Kidney (tissue), 13 donors: ENCODE measurements at regions not wholly inside any gene's neighbourhood (a gene's known extent, or its start where the extent isn't known, plus 50 kb on each side); places are given as distances from the start of the nearest gene placed in this dataset.
A peak's percentile ranks its signal among the peaks of the same experiment; 100 is the strongest.

Source experiments
- DNase-seq, 5 donors: peaks; one replicate each; pipeline ENCODE4 v3.0.0-alpha.2; 2013 to 2020
- FAIRE-seq: peaks from 2 replicates; lab custom pipeline; 2012; peaks lifted over from hg19 to GRCh38; lab: Jason Lieb, UNC
- H3K27ac ChIP-seq, 2 donors: one replicate each; pipeline ENCODE4 v1.7.0; 2013; ENCODE audit warnings: low read depth in 2 of 2, low read length in 2 of 2, inconsistent platforms in 1 of 2
- H3K27me3 ChIP-seq: one replicate; pipeline ENCODE4 v1.7.1; 2013; ENCODE audit warnings: low read length, inconsistent platforms; ENCODE audit not compliant: control insufficient read depth, insufficient read depth
- H3K36me3 ChIP-seq, 3 donors: one replicate each; pipeline versions ENCODE4 v1.7.0 to v1.7.1; 2013; ENCODE audit warnings: low read length in 3 of 3, control low read depth in 1 of 3, inconsistent platforms in 1 of 3; ENCODE audit not compliant: insufficient read depth in 3 of 3, control insufficient read depth in 2 of 3
- H3K4me1 ChIP-seq, 3 donors: one replicate each; pipeline versions ENCODE4 v1.7.0 to v1.7.1; 2013; ENCODE audit warnings: low read length in 3 of 3, inconsistent platforms in 1 of 3, low read depth in 1 of 3; ENCODE audit not compliant: control insufficient read depth in 2 of 3, insufficient read depth in 2 of 3
- H3K4me3 ChIP-seq, 3 donors: one replicate each; pipeline versions ENCODE4 v1.7.0 to v1.8.1; 2013; ENCODE audit warnings: low read length in 3 of 3, control low read depth in 1 of 3, inconsistent platforms in 1 of 3
- H3K9ac ChIP-seq, 3 donors: one replicate each; pipeline versions ENCODE4 v1.7.0 to v1.7.1; 2013; ENCODE audit warnings: low read length in 3 of 3, control low read depth in 1 of 3, inconsistent platforms in 1 of 3
- H3K9me3 ChIP-seq, 3 donors: one replicate each; pipeline versions ENCODE4 v1.7.0 to v1.7.1; 2013; ENCODE audit warnings: low read length in 3 of 3, control low read depth in 1 of 3, inconsistent platforms in 1 of 3; ENCODE audit not compliant: control insufficient read depth in 2 of 3, insufficient read depth in 1 of 3
- intact Hi-C: fragments of 100-400 bp; cut with DNase I; formaldehyde crosslinking; loops from one replicate; pipeline ENCODE4 v1.11.1; 2022
- TF ChIP-seq, protein P1 (sequence below): IDR thresholded peaks from 3 replicates; pipeline ENCODE4 v1.5.1; 2012; ENCODE audit warnings: mild to moderate bottlenecking, moderate library complexity, borderline replicate concordance; ENCODE audit not compliant: insufficient read depth; ENCODE audit errors: extremely low read depth
- donor health status: control.
- donor health status: control.
- donor health status: control.
- donor health status: control.
- donor health status: control.
- donor health status: DM: yes; HTN: yes; CAD: no.
- donor health status: Normal renal cell carcinoma (clear cell type).

- TF ChIP-seq, protein P1, sequence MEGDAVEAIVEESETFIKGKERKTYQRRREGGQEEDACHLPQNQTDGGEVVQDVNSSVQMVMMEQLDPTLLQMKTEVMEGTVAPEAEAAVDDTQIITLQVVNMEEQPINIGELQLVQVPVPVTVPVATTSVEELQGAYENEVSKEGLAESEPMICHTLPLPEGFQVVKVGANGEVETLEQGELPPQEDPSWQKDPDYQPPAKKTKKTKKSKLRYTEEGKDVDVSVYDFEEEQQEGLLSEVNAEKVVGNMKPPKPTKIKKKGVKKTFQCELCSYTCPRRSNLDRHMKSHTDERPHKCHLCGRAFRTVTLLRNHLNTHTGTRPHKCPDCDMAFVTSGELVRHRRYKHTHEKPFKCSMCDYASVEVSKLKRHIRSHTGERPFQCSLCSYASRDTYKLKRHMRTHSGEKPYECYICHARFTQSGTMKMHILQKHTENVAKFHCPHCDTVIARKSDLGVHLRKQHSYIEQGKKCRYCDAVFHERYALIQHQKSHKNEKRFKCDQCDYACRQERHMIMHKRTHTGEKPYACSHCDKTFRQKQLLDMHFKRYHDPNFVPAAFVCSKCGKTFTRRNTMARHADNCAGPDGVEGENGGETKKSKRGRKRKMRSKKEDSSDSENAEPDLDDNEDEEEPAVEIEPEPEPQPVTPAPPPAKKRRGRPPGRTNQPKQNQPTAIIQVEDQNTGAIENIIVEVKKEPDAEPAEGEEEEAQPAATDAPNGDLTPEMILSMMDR: no peak
- FAIRE-seq: peak; percentile 38
These were observed 62.3 kb upstream of the PLSCR4 start for GRCh38 chr3:146313031-146313745.

GRCh38 chr3:146308682-146309081 is 57.8 kb upstream of the PLSCR4 start:
- H3K9ac ChIP-seq: no peak overlapping the region
- TF ChIP-seq, protein P1: no peak
- H3K36me3 ChIP-seq: no peaks in the 10 kb centered on the region
- no peaks in the 10 kb centered on the region for H3K4me1 ChIP-seq
- FAIRE-seq (peak; percentile 74), DNase-seq (peak in 2 of 5 donors; percentile 36 to 81)
- H3K27ac ChIP-seq: peak overlapping the region in 1 of 2 donors; percentile 56
- H3K9me3 ChIP-seq: no peaks in the 10 kb centered on the region
- intact Hi-C loops: no loop called here
- no peaks in the 10 kb centered on the region for H3K27me3 ChIP-seq
- no peak overlapping the region for H3K4me3 ChIP-seq

More at GRCh38 chr3:146313031-146313745, 62.3 kb upstream of the PLSCR4 start:
- H3K9me3 ChIP-seq: no peaks in the 10 kb centered on the region
- H3K27me3 ChIP-seq: no peaks in the 10 kb centered on the region
- H3K36me3 ChIP-seq: no peaks in the 10 kb centered on the region
- DNase-seq: no peak
- H3K4me1 ChIP-seq: no peaks in the 10 kb centered on the region
- H3K27ac ChIP-seq: peak overlapping the region in 1 of 2 donors; percentile 2
- intact Hi-C loops: no loop called here
- no peak overlapping the region for H3K9ac ChIP-seq
- no peak overlapping the region for H3K4me3 ChIP-seq

DNA sequence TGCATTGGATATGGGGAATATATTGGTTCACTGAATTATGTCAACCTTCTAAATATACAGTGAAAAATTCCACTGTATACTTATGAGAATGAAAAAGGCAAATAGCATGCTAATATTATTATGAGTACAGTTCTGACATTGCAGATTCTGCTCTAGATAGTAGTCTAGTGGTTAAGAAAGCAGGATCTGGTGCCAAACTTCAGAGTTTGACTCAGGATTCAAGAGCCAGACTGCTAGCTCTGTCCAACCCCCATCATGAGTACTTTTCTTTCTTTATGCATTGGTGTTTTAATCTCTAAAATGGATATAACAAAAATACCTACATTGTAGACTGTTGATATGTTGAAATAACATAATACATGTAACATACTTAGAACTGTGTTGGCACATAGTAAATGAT is 57.3 kb upstream of the PLSCR4 start:
- no peak for FAIRE-seq
- Histone ChIP-seq H3K27ac (peak overlapping the region in 1 of 2 donors; percentile 56), H3K36me3 (no peaks in the 10 kb centered on the region), H3K27me3 (no peaks in the 10 kb centered on the region), H3K4me1 (no peaks in the 10 kb centered on the region), H3K4me3 (no peak overlapping the region), H3K9ac (no peak overlapping the region), H3K9me3 (no peaks in the 10 kb centered on the region)
- intact Hi-C loops: no loop called here
- TF ChIP-seq, protein P1: no peak
- no peak for DNase-seq

DNA sequence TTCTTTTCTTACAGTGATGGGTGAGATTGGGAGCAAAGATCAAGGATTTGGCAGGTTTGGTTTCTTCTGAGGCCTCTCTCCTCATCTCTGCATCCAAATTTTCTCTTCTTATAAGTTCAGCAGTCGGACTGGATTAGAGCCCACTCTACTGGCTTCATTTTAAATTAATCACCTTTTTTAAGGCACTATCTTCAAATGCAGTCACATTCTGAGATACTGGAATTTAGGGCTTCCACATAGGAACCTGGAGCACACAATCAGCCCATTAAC is 56.5 kb upstream of the PLSCR4 start:
- DNase-seq (no peak), FAIRE-seq (no peak)
- TF ChIP-seq, protein P1: no peak
- Histone ChIP-seq H3K4me3 (no peak overlapping the region), H3K4me1 (no peaks in the 10 kb centered on the region), H3K9me3 (no peaks in the 10 kb centered on the region), H3K27ac (no peak overlapping the region), H3K36me3 (no peaks in the 10 kb centered on the region), H3K9ac (no peak overlapping the region), H3K27me3 (no peaks in the 10 kb centered on the region)
- intact Hi-C loops: no loop called here
